ENCODE measurements at regions not wholly inside any gene's neighbourhood (a gene's known extent, or its start where the extent isn't known, plus 50 kb on each side); places are given as distances from the start of the nearest gene placed in this dataset.

DNA sequence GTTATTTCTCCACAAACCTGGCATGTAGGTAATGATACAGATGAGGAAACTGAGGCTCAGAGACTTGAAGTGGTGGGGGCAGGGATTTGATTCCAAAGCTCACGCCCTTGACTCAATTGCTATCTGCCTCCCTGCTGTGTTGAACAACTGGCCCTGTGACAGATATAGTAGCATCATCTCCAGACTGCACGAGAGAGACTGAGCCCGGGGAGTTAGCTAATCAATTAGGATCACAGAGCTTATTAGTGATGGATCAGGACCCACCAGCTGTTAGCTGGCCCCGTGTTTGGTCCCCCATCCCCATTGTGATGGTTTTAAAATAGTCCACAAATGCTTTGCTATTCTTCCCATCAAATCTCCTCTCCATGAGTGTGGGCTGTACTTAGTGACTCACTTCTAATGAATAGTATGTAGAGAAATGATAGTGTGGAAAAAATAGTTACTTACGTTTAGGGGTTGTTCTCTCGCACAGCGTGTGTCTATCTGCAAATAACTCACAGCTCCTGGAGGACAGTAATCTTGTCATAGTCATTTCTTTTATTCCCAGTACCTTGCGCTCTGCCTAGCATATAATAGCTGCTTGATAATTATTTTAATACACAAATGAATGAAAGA, 74.4 kb upstream of the KLF13 start:
- Histone ChIP-seq H3K4me1 (ENCODE audit: control insufficient read depth in 1 of 2, insufficient read depth in 1 of 2, low read depth in 1 of 2, low read length in 1 of 2) (peaks cover 27 to 30% of the 10 kb centered on the region in 2 experiments), H3K27me3 (no peaks in the 10 kb centered on the region), H3K36me3 (no peaks in the 10 kb centered on the region), H3K4me3 (ENCODE audit: low read depth in 1 of 2, low read length in 1 of 2) (no peak overlapping the region), H3K27ac (no peak overlapping the region), H3K9me3 (no peaks in the 10 kb centered on the region)
- no peak for TF ChIP-seq CTCF (IDR thresholded peaks at IDR 0.05)

DNA sequence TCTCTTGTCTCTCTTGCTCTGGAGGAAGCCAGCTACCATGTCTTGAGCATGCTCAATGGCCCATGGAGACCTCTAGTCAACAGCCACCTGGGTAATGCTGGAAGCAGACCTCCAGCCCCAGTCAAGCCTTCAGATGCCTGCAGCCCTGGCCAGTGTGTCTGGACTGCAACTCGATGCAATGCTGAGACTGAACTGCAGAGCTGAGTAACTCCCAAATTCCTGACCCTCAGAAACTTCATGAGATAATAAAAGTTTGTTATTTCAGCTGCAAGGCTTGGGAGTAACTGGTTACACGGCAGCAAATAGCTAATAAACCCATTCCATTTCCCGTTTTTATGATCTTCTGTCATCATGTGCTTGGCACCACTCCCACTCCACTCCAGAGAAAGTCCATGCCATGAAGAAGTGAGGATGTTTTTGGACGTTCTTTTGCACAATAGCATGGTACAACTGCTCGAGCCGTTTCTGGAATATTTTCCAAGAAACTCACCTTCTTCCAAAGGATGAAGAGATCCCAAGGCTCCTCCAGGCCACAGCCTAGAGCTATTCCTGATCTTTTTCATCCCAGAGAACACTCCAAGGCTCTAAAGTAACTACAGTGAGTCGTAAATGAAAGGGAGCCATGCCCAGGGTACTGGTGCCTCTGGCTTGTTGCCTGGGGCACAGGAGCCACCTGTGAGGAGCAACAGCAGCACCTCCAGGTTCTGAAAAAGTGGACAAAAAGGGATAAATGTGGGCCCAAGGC, 72.0 kb upstream of the KLF13 start:
- Histone ChIP-seq H3K27me3 (no peaks in the 10 kb centered on the region), H3K9me3 (no peaks in the 10 kb centered on the region), H3K4me1 (ENCODE audit: control insufficient read depth in 1 of 2, insufficient read depth in 1 of 2, low read depth in 1 of 2, low read length in 1 of 2) (peaks cover 34 to 43% of the 10 kb centered on the region in 2 experiments), H3K4me3 (ENCODE audit: low read depth in 1 of 2, low read length in 1 of 2) (no peak overlapping the region), H3K36me3 (no peaks in the 10 kb centered on the region), H3K27ac (peak overlapping the region; percentile 63)
- no peak for TF ChIP-seq CTCF (IDR thresholded peaks at IDR 0.05)

- Histone ChIP-seq H3K4me3 (ENCODE audit: low read depth in 1 of 2, low read length in 1 of 2) (no peak overlapping the region), H3K36me3 (no peaks in the 10 kb centered on the region), H3K27ac (peak overlapping the region; percentile 63), H3K9me3 (no peaks in the 10 kb centered on the region), H3K27me3 (no peaks in the 10 kb centered on the region), H3K4me1 (ENCODE audit: control insufficient read depth in 1 of 2, insufficient read depth in 1 of 2, low read depth in 1 of 2, low read length in 1 of 2) (peaks cover 39 to 48% of the 10 kb centered on the region in 2 experiments)
- TF ChIP-seq CTCF (IDR thresholded peaks at IDR 0.05): no peak
Observed at GRCh38 chr15:31255176-31255510, 71.5 kb upstream of the KLF13 start.

DNA sequence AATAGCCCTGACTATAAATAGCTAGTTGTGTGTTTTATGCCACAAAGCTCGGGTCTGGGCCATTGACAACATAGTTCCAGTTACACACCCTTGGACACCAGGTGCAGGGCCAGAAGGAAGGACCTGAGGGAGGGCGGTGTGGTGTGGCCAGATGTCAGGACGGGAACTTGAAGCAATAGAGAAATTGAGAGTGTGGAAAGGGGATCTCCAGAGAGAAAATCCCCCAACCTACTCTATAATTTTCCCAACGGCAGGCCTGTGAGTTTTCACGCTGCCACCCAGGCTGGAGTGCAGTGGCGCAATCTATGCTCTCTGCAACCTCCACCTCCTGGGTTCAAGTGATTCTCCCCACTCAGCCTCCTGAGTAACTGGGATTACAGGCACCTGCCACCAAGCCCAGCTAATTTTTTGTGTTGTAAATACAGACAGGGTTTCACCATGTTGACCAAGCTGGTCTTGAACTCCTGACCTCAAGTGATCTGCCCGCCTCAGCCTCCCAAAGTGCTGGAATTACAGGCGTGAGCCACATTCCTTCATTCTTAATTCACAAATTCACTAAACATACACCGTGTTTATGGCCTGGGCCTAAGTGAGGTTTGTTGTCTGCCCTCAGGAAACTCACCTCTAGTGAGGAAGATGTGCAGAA, 70.8 kb upstream of the KLF13 start:
- H3K27ac ChIP-seq: peak overlapping the region; percentile 63
- H3K4me3 ChIP-seq (ENCODE audit: low read depth in 1 of 2, low read length in 1 of 2): no peak overlapping the region
- H3K4me1 ChIP-seq (ENCODE audit: control insufficient read depth in 1 of 2, insufficient read depth in 1 of 2, low read depth in 1 of 2, low read length in 1 of 2): peaks cover 46 to 55% of the 10 kb centered on the region in 2 experiments
- TF ChIP-seq CTCF (IDR thresholded peaks at IDR 0.05): no peak
- H3K36me3 ChIP-seq: no peaks in the 10 kb centered on the region
- no peaks in the 10 kb centered on the region for H3K9me3 ChIP-seq
- H3K27me3 ChIP-seq: no peaks in the 10 kb centered on the region

DNA sequence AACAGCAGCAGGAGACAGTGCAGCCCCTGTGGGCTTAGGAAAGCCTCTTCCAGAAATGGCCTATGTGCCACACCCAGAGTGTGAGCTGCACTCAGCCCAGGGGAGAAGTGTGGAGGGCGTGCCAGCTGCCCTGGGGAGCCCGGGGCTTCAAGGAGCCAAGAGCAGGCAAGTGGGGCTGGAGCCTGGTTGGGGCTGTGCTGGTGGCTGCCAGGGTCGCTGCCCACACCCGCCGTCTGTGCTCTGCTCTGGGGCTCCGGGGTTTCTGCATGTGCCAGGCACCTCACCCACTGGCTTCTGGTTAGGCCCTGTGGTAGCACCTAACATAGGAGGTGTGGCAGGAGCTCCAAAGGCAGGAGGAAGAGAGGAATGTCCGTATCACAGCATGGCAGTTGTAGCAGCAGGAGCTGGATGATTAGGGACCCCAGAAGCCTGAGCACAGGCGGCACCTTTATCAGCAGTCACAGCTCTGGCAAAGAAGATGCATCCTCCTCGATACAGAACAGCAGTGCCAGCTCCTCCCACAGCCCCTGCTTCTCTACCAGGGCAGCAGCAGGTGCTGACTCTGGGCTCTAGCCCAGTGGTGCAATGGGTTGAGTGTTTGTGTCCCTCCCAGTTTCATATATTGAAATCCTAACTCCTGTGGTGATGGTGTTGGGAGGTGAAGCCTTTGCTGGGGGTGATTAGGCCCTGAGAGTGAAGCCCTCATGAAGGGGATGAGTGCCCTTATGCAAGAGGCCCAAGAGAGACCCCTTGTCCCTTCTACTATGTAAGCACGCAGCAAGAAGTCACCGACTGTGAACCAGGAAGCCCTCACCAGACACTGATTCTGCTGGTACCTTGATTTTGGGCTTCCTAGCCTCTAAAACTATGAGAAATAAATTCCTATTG, 70.0 kb upstream of the KLF13 start:
- H3K27me3 ChIP-seq: no peaks in the 10 kb centered on the region
- H3K9me3 ChIP-seq: no peaks in the 10 kb centered on the region
- H3K4me3 ChIP-seq (ENCODE audit: low read depth in 1 of 2, low read length in 1 of 2): no peak overlapping the region
- no peak for TF ChIP-seq CTCF (IDR thresholded peaks at IDR 0.05)
- H3K4me1 ChIP-seq (ENCODE audit: control insufficient read depth in 1 of 2, insufficient read depth in 1 of 2, low read depth in 1 of 2, low read length in 1 of 2): peaks cover 54 to 63% of the 10 kb centered on the region in 2 experiments
- peak overlapping the region; percentile 63 for H3K27ac ChIP-seq
- no peaks in the 10 kb centered on the region for H3K36me3 ChIP-seq

Measured in neutrophil (primary cell).